Neural progenitor cell (in vitro differentiated cells): ENCODE measurements at regions not wholly inside any gene's neighbourhood (a gene's known extent, or its start where the extent isn't known, plus 50 kb on each side); places are given as distances from the start of the nearest gene placed in this dataset.

Source experiments
- DNase-seq: peaks from one replicate; pipeline ENCODE4 v3.0.0-alpha.2; 2016; ENCODE audit warnings: low spot score
- H2AFZ ChIP-seq: fragments of 200-600 bp; sonication (generic); replicated peaks from 2 replicates; pipeline ENCODE4 v1.6.1; 2016; ENCODE audit warnings: antibody characterized with exemption
- H3F3A ChIP-seq: fragments of 200-600 bp; sonication (generic); 2 replicates; pipeline ENCODE4 v1.6.1; 2016; ENCODE audit warnings: antibody characterized with exemption, low read depth
- H3K27ac ChIP-seq: fragments of 200-600 bp; sonication (generic); 2 replicates; pipeline ENCODE4 v1.5.1; 2016; ENCODE audit warnings: mild to moderate bottlenecking
- H3K27me3 ChIP-seq: fragments of 200-600 bp; sonication (generic); 2 replicates; pipeline ENCODE4 v1.6.1; 2016; ENCODE audit warnings: mild to moderate bottlenecking, moderate library complexity
- H3K36me3 ChIP-seq: fragments of 200-600 bp; sonication (generic); 2 replicates; pipeline ENCODE4 v1.5.1; 2016
- H3K4me1 ChIP-seq: fragments of 200-600 bp; sonication (generic); 2 replicates; pipeline ENCODE4 v1.6.1; 2016; ENCODE audit warnings: mixed run types
- H3K4me2 ChIP-seq: fragments of 200-600 bp; sonication (generic); 2 replicates; pipeline ENCODE4 v1.6.1; 2016
- H3K4me3 ChIP-seq: fragments of 200-600 bp; sonication (generic); 2 replicates; pipeline ENCODE4 v1.5.1; 2016
- H3K79me2 ChIP-seq: fragments of 200-600 bp; sonication (generic); 2 replicates; pipeline ENCODE4 v1.6.1; 2016; ENCODE audit warnings: low read depth
- H3K9ac ChIP-seq: fragments of 200-600 bp; sonication (generic); 2 replicates; pipeline ENCODE4 v1.6.1; 2016
- H3K9me3 ChIP-seq: fragments of 200-600 bp; sonication (generic); 2 replicates; pipeline ENCODE4 v1.5.1; 2016; ENCODE audit warnings: low read depth
- H4K20me1 ChIP-seq: fragments of 200-600 bp; sonication (generic); 2 replicates; pipeline ENCODE4 v1.6.1; 2016; ENCODE audit warnings: low read depth
- H3K27ac Mint-ChIP-seq: 3 replicates; pipeline ENCODE4 v1.8.0; 2021; ENCODE audit warnings: mixed read lengths
- H3K27me3 Mint-ChIP-seq: 2 replicates; pipeline ENCODE4 v1.8.0; 2022; ENCODE audit warnings: low read depth, mild to moderate bottlenecking, inconsistent platforms, moderate library complexity, mixed read lengths; ENCODE audit not compliant: insufficient read depth
- H3K36me3 Mint-ChIP-seq: 3 replicates; pipeline ENCODE4 v1.8.0; 2021; ENCODE audit warnings: mixed read lengths
- H3K4me1 Mint-ChIP-seq: 3 replicates; pipeline ENCODE4 v1.8.0; 2021; ENCODE audit warnings: mixed read lengths
- H3K4me3 Mint-ChIP-seq: 3 replicates; pipeline ENCODE4 v1.8.0; 2021; ENCODE audit warnings: mild to moderate bottlenecking, moderate library complexity, mixed read lengths
- H3K9me3 Mint-ChIP-seq: 3 replicates; pipeline ENCODE4 v1.8.0; 2020; ENCODE audit warnings: mixed read lengths
- EZH2 ChIP-seq: fragments of 200-600 bp; sonication (generic); IDR thresholded peaks from 2 replicates; pipeline ENCODE4 v1.6.1; 2017; ENCODE audit warnings: antibody characterized with exemption, mild to moderate bottlenecking, moderate library complexity
- EZH2phosphoT487 ChIP-seq: fragments of 200-600 bp; sonication (generic); IDR thresholded peaks from 2 replicates; pipeline ENCODE4 v1.6.1; 2017; ENCODE audit warnings: antibody characterized with exemption
- TF ChIP-seq, protein P1 (sequence below): fragments of 200-600 bp; sonication (generic); IDR thresholded peaks from 2 replicates; pipeline ENCODE4 v1.5.1; 2017; ENCODE audit warnings: antibody characterized with exemption, mild to moderate bottlenecking

DNA sequence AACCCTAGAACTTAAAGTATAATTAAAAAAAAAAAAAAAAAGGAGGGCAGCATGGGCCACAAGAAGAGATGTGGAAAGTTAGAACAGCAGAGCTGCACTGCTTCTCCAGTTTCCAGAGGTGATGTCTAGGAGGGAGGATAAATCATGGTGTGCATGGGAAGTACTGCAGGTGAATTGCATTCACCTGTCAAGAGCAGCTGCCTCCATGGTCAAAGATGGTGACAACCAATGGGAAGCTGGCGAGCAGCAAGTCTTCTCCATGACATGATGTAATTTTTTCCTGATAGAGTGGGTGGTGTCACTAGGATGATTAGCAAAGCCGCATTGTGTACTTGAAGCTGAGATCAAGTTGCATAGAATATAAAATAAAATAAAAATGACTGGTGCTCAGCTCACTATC lies 95.6 kb upstream of the HS3ST4 start:
- no peak overlapping the region for H3K27ac Mint-ChIP-seq
- Histone ChIP-seq H4K20me1 (no peaks in the 10 kb centered on the region), H3K4me1 (no peaks in the 10 kb centered on the region), H3K4me3 (no peak overlapping the region), H3K4me2 (no peak overlapping the region), H3K36me3 (no peaks in the 10 kb centered on the region), H3K79me2 (no peaks in the 10 kb centered on the region), H3K9me3 (no peaks in the 10 kb centered on the region), H3K27me3 (no peaks in the 10 kb centered on the region), H3K27ac (no peak overlapping the region), H2AFZ (no peak overlapping the region), H3F3A (no peaks in the 10 kb centered on the region), H3K9ac (no peak overlapping the region)
- peaks cover 4% of the 10 kb centered on the region for H3K27me3 Mint-ChIP-seq
- no peaks in the 10 kb centered on the region for H3K4me1 Mint-ChIP-seq
- no peak overlapping the region for H3K4me3 Mint-ChIP-seq
- H3K36me3 Mint-ChIP-seq = no peaks in the 10 kb centered on the region
- TF ChIP-seq EZH2phosphoT487 (no peak), EZH2 (no peak)
- TF ChIP-seq, protein P1, sequence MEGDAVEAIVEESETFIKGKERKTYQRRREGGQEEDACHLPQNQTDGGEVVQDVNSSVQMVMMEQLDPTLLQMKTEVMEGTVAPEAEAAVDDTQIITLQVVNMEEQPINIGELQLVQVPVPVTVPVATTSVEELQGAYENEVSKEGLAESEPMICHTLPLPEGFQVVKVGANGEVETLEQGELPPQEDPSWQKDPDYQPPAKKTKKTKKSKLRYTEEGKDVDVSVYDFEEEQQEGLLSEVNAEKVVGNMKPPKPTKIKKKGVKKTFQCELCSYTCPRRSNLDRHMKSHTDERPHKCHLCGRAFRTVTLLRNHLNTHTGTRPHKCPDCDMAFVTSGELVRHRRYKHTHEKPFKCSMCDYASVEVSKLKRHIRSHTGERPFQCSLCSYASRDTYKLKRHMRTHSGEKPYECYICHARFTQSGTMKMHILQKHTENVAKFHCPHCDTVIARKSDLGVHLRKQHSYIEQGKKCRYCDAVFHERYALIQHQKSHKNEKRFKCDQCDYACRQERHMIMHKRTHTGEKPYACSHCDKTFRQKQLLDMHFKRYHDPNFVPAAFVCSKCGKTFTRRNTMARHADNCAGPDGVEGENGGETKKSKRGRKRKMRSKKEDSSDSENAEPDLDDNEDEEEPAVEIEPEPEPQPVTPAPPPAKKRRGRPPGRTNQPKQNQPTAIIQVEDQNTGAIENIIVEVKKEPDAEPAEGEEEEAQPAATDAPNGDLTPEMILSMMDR = no peak
- H3K9me3 Mint-ChIP-seq = peaks cover under 1% of the 10 kb centered on the region
- DNase-seq = no peak

DNA sequence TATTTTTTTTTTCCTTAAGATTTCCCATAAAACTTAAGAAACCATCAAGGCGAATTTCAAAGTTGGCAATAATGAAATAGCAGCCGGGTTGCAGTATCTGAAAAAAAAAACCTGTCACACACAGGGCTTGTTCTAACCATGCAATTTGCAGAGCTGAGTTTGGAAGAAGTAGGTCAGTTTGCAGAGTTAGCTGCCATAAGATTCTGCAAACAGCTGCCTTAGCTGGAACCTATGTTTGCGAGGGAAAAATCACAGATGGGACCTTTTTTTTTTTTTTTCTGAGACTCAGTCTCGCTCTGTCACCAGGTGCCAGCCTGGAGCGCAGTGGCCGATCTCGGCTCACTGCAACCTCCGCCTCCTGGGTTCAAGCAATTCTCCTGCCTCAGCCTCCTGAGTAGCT lies 98.5 kb upstream of the HS3ST4 start:
- TF ChIP-seq EZH2phosphoT487 (no peak), EZH2 (no peak)
- TF ChIP-seq, protein P1 = no peak
- Histone ChIP-seq H3K9me3 (no peaks in the 10 kb centered on the region), H3K4me2 (no peak overlapping the region), H3K4me3 (no peak overlapping the region), H3K79me2 (no peaks in the 10 kb centered on the region), H3K9ac (no peak overlapping the region), H3K27ac (no peak overlapping the region), H3K36me3 (no peaks in the 10 kb centered on the region), H3K4me1 (no peaks in the 10 kb centered on the region), H3K27me3 (no peaks in the 10 kb centered on the region), H3F3A (no peaks in the 10 kb centered on the region), H4K20me1 (no peaks in the 10 kb centered on the region), H2AFZ (no peak overlapping the region)
- DNase-seq = no peak
- H3K4me1 Mint-ChIP-seq = no peaks in the 10 kb centered on the region
- H3K9me3 Mint-ChIP-seq = no peaks in the 10 kb centered on the region
- H3K27ac Mint-ChIP-seq = no peak overlapping the region
- no peak overlapping the region for H3K4me3 Mint-ChIP-seq
- H3K36me3 Mint-ChIP-seq = no peaks in the 10 kb centered on the region
- H3K27me3 Mint-ChIP-seq = no peaks in the 10 kb centered on the region

DNA sequence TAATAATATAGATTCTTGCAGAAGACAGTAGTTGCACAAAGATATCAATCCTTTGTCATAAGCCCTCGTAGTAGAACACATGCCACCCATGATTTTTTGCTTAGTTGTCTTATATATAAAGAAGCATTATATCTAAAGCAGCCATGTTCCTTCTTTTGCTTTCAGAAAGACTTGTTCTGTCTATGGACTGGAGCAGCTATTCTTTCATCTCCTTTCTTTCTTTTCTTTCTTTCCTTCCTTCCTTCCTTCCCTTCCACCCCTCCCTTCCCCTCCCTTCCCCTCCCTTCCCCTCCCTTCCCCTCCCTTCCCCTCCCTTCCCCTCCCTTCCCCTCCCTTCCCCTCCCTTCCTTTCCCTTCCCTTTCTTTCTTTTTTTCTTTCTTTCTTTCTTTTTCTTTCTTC lies 104.0 kb upstream of the HS3ST4 start:
- H3K4me1 ChIP-seq = no peaks in the 10 kb centered on the region
- Mint-ChIP-seq H3K27me3 (no peaks in the 10 kb centered on the region), H3K27ac (no peak overlapping the region), H3K4me1 (no peaks in the 10 kb centered on the region), H3K4me3 (no peak overlapping the region), H3K9me3 (no peaks in the 10 kb centered on the region), H3K36me3 (no peaks in the 10 kb centered on the region)
- H3K4me3 ChIP-seq = no peak overlapping the region
- no peak overlapping the region for H3K27ac ChIP-seq
- no peaks in the 10 kb centered on the region for H3K9me3 ChIP-seq
- no peaks in the 10 kb centered on the region for H4K20me1 ChIP-seq
- no peak overlapping the region for H3K9ac ChIP-seq
- H3K36me3 ChIP-seq = no peaks in the 10 kb centered on the region
- H3K27me3 ChIP-seq = no peaks in the 10 kb centered on the region
- H2AFZ ChIP-seq = no peak overlapping the region
- no peak overlapping the region for H3K4me2 ChIP-seq
- DNase-seq = no peak
- TF ChIP-seq, protein P1 = no peak
- TF ChIP-seq EZH2phosphoT487 = no peak
- H3F3A ChIP-seq = no peaks in the 10 kb centered on the region
- no peaks in the 10 kb centered on the region for H3K79me2 ChIP-seq

DNA sequence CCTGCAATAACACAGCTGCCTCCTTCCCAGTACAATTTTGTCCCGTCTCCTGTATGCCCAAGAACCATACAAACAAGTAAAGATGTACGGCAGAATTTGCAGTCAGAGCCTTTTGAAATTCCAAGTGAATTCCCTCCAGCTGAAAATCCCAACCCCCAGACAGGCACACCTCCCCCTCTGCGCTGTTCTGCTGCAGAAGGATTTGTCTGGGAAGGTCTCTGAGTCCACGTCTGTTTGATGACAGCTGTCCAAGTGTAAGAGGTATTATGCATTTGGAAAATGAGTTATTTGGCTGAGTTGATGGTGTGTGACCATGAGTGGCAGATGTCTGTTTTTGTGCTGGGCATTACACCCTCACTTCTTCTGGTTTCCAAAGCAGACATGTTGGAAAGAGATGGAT lies 104.9 kb upstream of the HS3ST4 start:
- no peak for DNase-seq
- Histone ChIP-seq H3K9ac (no peak overlapping the region), H3K4me2 (no peak overlapping the region), H3F3A (no peaks in the 10 kb centered on the region), H3K9me3 (no peaks in the 10 kb centered on the region), H3K4me3 (no peak overlapping the region), H2AFZ (no peak overlapping the region), H4K20me1 (no peaks in the 10 kb centered on the region), H3K79me2 (no peaks in the 10 kb centered on the region), H3K27me3 (no peaks in the 10 kb centered on the region), H3K27ac (no peak overlapping the region), H3K36me3 (no peaks in the 10 kb centered on the region), H3K4me1 (no peaks in the 10 kb centered on the region)
- Mint-ChIP-seq H3K27ac (no peak overlapping the region), H3K4me1 (no peaks in the 10 kb centered on the region), H3K4me3 (no peak overlapping the region), H3K27me3 (peaks cover 2% of the 10 kb centered on the region), H3K36me3 (no peaks in the 10 kb centered on the region), H3K9me3 (peaks cover 2% of the 10 kb centered on the region)
- TF ChIP-seq EZH2 (no peak), EZH2phosphoT487 (no peak)
- TF ChIP-seq, protein P1 = no peak
